GM19239 (cell line): ENCODE measurements at regions not wholly inside any gene's neighbourhood (a gene's known extent, or its start where the extent isn't known, plus 50 kb on each side); places are given as distances from the start of the nearest gene placed in this dataset.
"Not testable (repeated sequence)": the region's sequence is repeated elsewhere in the genome, so short reads cannot be mapped to it uniquely, and the experiment has no call there.

Source experiments
- DNase-seq: peaks from one replicate; pipeline ENCODE4 v3.0.0; 2011; ENCODE audit warnings: low spot score; ENCODE audit not compliant: insufficient read length
- FAIRE-seq: peaks from 2 replicates; lab custom pipeline; 2011; peaks lifted over from hg19 to GRCh38; lab: Jason Lieb, UNC

- DNase-seq = no peak
- FAIRE-seq = no peak
Measured at GRCh38 chr17:64787255-64787920, 125.3 kb upstream of the SMURF2 start.

GRCh38 chr17:64786337-64786736 is 124.2 kb upstream of the SMURF2 start:
- FAIRE-seq = no peak
- no peak for DNase-seq

GRCh38 chr17:64785011-64785421 is 122.9 kb upstream of the SMURF2 start:
- DNase-seq (no peak), FAIRE-seq (no peak)

GRCh38 chr17:64784353-64785010 is 122.4 kb upstream of the SMURF2 start:
- FAIRE-seq (no peak), DNase-seq (no peak)

- no peak for FAIRE-seq
- DNase-seq = no peak
Measured at GRCh38 chr17:64783556-64784352, 121.6 kb upstream of the SMURF2 start.

- no peak for FAIRE-seq
- no peak for DNase-seq
Measured at GRCh38 chr17:64783031-64783461, 120.9 kb upstream of the SMURF2 start.

- DNase-seq (no peak), FAIRE-seq (no peak)
Measured at GRCh38 chr17:64781810-64782555, 119.9 kb upstream of the SMURF2 start.

- DNase-seq (no peak), FAIRE-seq (peak; percentile 84)
Measured at GRCh38 chr17:64781014-64781756, 119.1 kb upstream of the SMURF2 start.

GRCh38 chr17:64780096-64781013 is 118.2 kb upstream of the SMURF2 start:
- DNase-seq (peak; percentile 66), FAIRE-seq (peak; percentile 51)

- no peak for FAIRE-seq
- no peak for DNase-seq
Measured at GRCh38 chr17:64779376-64780095, 117.4 kb upstream of the SMURF2 start.

- DNase-seq = not testable (repeated sequence)
- FAIRE-seq = peak; percentile 28
Measured at GRCh38 chr17:64779098-64779375, 116.9 kb upstream of the SMURF2 start.

- no peak for DNase-seq
- no peak for FAIRE-seq
Measured at GRCh38 chr17:64778240-64779097, 116.4 kb upstream of the SMURF2 start.

- DNase-seq (no peak), FAIRE-seq (peak; percentile 76)
Measured at GRCh38 chr17:64777415-64778239, 115.5 kb upstream of the SMURF2 start.

GRCh38 chr17:64776720-64777414 is 114.8 kb upstream of the SMURF2 start:
- FAIRE-seq = peak; percentile 88

GRCh38 chr17:64775701-64776570 is 113.8 kb upstream of the SMURF2 start:
- no peak for DNase-seq

More at GRCh38 chr17:64776720-64777414, 114.8 kb upstream of the SMURF2 start:
- DNase-seq = peak; percentile 83

More at GRCh38 chr17:64775701-64776570, 113.8 kb upstream of the SMURF2 start:
- no peak for FAIRE-seq
